GM10266 (cell line): ENCODE measurements at regions not wholly inside any gene's neighbourhood (a gene's known extent, or its start where the extent isn't known, plus 50 kb on each side); places are given as distances from the start of the nearest gene placed in this dataset.

Experiments
- DNase-seq: peaks from one replicate; pipeline ENCODE4 v3.0.0; 2012; ENCODE audit errors: extremely low spot score
- TF ChIP-seq, protein P1 (sequence below): IDR thresholded peaks from 2 replicates; pipeline ENCODE4 v1.5.1; 2012; ENCODE audit warnings: mild to moderate bottlenecking, low read depth; ENCODE audit not compliant: control insufficient read depth, insufficient read depth; ENCODE audit errors: missing control alignments

DNA sequence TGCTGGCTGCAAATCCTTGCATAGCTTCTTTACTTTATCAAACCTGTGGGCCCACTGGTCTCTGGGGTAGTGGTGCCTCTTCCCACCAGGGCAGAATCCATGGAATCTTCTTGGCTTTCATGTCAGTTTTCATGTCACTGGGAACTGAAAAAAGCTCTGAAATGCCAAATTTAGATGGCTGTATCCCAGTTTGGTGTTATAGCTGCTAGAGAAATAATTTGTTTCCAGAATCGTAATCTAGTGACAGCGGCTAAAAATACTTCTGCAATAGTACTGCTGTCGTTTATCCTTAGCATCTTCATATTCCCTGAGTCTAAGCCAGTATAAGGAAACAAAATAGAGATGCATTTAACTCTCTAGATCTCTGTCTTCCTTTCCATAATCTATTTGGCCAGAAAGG, 983.4 kb upstream of the FAT3 start:
- no peak for DNase-seq
- TF ChIP-seq, protein P1, sequence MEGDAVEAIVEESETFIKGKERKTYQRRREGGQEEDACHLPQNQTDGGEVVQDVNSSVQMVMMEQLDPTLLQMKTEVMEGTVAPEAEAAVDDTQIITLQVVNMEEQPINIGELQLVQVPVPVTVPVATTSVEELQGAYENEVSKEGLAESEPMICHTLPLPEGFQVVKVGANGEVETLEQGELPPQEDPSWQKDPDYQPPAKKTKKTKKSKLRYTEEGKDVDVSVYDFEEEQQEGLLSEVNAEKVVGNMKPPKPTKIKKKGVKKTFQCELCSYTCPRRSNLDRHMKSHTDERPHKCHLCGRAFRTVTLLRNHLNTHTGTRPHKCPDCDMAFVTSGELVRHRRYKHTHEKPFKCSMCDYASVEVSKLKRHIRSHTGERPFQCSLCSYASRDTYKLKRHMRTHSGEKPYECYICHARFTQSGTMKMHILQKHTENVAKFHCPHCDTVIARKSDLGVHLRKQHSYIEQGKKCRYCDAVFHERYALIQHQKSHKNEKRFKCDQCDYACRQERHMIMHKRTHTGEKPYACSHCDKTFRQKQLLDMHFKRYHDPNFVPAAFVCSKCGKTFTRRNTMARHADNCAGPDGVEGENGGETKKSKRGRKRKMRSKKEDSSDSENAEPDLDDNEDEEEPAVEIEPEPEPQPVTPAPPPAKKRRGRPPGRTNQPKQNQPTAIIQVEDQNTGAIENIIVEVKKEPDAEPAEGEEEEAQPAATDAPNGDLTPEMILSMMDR = no peak

DNA sequence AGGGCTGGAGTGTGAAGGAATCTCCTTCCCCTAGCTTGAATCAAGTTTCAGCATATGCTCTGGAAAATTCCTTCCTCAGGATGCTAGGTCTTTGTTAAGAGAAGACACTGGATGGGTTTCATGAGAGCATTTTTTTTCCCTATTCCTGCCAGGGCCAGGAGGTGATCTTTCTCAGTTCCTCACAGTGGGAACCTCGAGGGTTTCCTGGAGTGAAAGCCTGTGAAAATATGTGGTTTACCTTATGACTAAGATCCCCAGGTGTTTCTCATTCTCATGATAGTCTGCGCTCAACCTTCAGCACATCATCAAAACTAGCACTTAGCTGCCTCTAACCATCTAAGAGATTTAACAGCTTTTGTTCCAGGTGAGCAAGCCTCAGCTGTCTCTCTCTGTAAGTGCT, 985.3 kb upstream of the FAT3 start:
- TF ChIP-seq, protein P1 = no peak
- no peak for DNase-seq

DNA sequence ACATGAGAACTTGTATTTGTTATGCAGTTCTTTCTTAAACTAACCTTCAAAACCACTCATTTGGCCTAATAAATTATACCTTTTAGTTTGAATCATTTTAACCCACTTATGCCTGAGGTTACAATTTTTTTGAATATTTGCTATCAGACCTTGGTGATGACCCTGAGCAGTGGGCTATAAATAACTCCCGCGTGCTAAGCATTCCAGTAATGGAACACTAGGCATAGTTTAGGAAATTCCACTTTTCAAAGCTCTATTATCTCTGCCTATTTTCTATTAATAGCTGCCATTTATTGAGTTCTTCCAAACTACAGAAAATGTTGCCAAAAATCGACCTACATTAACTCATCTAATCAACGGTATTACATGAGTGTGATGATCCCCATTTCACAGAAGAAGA, 993.4 kb upstream of the FAT3 start:
- DNase-seq = no peak
- TF ChIP-seq, protein P1 = no peak

DNA sequence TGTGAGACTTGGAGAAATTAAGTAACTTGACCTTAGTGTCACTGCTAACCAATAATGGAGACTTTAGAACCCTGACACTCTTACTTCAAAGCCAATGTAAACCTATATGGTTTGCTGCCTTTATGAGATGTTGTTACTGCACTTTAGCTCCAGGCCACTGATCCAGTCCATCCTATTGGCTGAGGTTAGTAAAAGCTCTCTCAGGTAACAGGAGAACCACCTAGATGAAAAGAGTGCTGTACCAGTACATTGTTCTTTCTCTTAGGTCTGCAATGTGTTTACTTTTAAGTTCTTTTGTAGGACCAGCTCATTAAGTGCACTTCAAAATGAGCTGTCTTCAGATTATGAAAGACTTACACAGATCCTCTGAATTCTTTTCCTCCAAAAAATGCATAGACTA, 994.0 kb upstream of the FAT3 start:
- TF ChIP-seq, protein P1 = no peak
- DNase-seq = no peak

DNA sequence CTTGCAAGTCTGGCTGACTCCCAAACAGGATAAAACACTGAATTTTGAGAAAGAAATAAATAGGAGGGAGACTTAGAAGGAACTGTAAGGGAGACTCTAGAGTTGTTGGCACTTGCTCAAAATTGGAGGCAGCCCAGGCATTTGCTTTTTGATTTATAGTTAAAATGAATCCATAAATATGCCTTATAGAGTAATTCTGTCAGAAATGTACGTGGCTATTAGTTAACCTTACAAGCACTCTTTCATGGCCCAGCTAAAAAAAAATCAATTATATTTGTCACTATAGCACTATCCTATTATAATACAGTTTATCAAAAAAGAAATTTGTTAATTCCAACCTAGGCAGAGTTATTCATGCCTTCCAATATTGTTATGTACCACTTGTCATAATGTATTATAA, 1000.0 kb upstream of the CHORDC1 start:
- TF ChIP-seq, protein P1 = no peak
- no peak for DNase-seq

DNA sequence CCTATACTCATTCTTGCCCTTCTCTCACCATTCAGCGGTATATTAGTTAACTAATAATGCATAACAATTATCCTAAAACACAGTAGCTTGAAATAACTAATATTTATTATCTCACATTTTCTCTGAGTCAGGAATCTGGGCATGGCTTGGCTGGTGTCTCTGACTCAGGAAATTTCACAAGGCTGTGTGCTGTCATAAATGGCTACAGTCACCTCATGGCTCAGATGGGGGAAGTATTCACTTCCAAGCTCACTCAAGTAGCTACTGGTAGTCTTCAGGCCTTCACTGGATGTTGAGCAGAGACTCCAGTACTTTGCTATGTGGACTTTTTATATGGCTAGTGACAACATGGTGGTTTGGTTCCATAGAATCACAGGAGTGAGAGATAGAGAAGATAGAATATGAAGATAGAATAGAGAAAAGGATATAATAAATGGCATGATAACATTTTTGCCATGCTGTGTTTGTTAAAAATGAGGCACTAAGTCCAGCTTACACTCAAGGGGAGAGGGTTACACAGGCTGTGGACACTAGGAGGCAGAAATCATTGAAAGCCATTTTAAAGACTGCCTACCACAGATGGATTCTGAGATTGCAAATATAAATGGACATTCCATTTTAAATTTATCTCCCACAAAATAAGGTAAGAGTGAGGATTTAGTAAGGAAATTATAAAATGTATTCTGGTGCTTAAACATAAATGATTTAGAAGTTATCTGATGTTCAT, 997.8 kb upstream of the CHORDC1 start:
- TF ChIP-seq, protein P1 = no peak
- DNase-seq = no peak

DNA sequence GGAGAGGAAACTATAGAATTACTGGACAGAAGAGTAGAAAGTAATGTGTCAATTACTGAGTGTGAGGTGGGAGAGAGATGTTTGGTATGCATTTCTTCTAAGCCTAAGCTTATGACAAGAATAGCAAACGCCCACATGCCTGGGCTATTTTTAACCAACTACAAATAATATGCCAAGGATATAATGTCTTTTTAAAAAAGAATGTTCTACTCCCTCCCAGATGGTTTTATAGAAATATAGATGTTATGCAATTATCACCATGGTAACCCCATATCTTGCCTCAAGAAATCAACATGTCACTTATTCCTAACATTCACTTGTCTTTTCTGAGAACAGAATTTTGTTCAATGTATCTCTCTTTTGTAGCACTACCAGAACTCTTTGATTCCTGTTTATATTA, 996.7 kb upstream of the CHORDC1 start:
- TF ChIP-seq, protein P1 = no peak
- DNase-seq = no peak
